GM12874 (cell line): ENCODE measurements at regions not wholly inside any gene's neighbourhood (a gene's known extent, or its start where the extent isn't known, plus 50 kb on each side); places are given as distances from the start of the nearest gene placed in this dataset.

Experiments used
- CTCF ChIP-seq: IDR thresholded peaks from 2 replicates; pipeline ENCODE4 v1.5.1; 2011; ENCODE audit warnings: low read depth, mild to moderate bottlenecking, control low read depth, low read length, moderate library complexity; ENCODE audit not compliant: insufficient read depth

DNA sequence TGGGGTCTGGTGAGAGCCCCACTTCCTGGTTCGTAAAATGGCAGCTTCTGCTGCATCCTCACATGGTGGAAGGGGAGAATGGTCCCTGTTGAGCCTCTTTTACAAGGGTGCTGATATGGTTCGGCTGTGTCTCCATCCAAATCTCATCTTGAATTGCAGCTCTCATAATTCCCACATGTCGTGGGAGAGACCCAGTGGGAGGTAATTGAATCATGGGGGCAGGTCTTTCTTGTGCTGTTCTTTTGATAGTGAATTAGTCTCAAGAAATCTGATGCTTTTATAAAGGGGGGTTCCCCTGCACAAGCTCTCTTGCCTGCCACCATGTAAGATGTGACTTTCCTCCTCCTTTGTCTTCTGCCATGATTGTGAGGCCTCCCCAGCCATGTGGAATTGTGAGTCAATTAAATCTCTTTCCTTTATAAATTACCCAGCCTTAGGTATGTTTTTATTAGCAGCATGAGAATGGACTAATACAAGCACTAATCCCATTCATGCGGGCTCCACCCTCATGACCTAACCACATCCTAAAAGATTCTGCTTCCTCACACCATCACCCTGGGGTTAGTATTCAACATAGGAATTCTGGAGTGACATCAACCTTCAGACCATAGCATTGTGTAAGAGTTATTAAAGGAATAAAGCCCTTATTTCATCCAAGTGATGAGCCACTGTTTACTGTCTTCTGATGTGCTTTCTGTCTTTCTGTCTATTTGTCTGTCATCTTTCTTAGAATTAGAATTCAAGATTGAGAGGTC, 159.0 kb upstream of the IRS2 start:
- no peak for TF ChIP-seq CTCF

DNA sequence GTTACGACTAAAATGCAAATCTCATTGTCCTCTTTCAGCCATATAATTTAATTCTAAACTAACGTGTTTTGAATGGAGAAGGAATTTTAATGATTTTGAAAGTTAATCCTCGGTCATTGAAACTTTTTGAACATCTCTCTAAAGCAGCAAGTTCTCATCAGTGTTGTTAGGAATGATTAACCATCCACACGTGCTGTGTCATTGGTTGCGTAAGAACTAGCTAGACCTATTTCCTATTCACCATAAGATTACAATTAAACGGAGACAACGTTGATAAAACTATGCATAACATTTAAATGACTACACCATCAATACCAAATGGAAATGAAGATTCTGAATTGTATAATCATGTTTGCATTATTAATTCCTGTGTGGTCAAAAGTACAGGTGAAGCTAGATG, 155.6 kb upstream of the IRS2 start:
- no peak for TF ChIP-seq CTCF

GRCh38 chr13:109941221-109941620, 154.8 kb upstream of the IRS2 start:
- TF ChIP-seq CTCF, result no peak

DNA sequence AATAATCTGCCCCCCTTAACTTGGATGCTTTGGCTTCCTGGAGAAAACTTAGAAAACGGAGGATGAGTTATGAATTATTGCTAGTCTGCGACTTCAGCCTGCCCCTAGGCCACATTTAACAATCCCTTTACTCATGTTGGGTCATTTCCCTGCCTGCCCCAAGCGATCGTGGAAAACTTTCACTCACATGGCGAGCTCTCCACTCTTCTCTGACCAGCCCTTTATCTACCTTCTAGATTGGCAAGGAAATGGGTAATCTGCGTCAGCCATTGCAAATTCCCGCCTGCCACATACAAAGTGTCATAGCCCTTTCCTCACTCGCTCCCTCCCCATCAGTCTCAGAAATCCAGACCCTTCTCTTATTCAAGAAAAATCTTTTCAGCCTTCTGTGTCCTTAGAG, 154.3 kb upstream of the IRS2 start:
- TF ChIP-seq CTCF, result no peak

- TF ChIP-seq CTCF, result no peak
These were observed 153.5 kb upstream of the IRS2 start for GRCh38 chr13:109939838-109940237.

GRCh38 chr13:109939180-109939579, 152.8 kb upstream of the IRS2 start:
- no peak for TF ChIP-seq CTCF

- no peak for TF ChIP-seq CTCF
These were observed 152.0 kb upstream of the IRS2 start for GRCh38 chr13:109938255-109938936.
